ENCODE measurements at regions not wholly inside any gene's neighbourhood (a gene's known extent, or its start where the extent isn't known, plus 50 kb on each side); places are given as distances from the start of the nearest gene placed in this dataset.
"Not testable (repeated sequence)": the region's sequence is repeated elsewhere in the genome, so short reads cannot be mapped to it uniquely, and the experiment has no call there.

DNA sequence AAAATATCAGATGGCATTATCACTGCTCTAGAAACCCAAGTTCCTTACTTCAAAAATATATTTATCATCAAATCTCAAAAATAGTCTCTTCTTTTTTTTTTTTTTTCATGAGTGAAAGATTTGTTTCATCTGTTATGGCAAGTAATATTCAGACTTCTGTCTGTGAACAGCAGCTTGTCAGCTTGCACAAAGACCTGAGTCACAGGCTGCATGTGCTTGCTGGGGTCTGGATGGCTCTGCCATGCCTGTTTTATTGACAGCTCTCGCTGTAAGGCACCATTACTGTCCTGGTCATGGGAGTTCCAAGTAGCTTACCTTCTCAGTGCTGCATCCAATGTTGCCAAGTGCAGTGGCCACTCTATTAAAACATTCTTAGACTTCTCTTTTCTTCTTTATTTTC lies 456.4 kb downstream of the GADD45G start:
- no peak for DNase-seq (ENCODE audit: low spot score)

GRCh38 chr9:90062982-90063381 lies 458.2 kb downstream of the GADD45G start:
- no peak for DNase-seq (ENCODE audit: low spot score)

DNA sequence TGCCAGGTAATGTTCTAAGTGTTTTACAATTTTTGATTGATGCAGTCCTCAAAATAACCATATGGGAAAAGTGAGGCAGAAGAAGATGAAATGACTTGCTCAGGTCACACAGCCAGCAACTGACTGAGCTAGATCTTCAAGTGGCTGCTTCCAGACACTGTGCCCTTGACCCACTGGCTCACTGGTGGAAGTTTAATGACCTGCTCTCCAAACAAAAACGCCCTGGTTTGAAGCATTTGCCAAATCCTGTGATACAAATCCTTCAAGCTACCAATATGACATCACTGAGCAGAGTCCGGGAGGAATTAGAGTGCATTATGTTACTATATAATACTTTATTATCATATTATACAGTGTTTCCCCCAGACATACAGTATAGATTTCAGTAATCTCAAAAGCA lies 459.4 kb downstream of the GADD45G start:
- DNase-seq (ENCODE audit: low spot score) = no peak

DNA sequence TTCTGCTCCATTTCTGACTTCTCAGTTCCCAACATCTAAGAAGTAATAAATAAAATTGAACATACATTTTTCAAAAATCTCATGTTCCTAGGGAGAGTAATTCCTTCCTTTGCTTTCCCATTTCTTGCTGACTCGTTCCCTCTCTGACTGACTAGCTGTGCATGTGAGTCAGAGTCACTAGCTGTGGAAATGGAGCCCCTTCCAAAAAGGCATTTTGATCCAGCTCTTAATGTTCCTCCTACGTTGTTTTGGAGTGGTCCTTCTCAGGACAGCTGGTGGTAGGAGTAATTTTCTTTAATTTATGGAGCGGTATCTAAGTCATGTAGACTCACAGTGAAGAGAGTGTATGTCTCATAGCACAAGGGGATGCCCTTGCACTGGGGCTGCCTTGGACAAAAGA lies 460.2 kb downstream of the GADD45G start:
- no peak for DNase-seq (ENCODE audit: low spot score)

- DNase-seq (ENCODE audit: low spot score) = no peak
Measured at GRCh38 chr9:90065851-90066250, 461.0 kb downstream of the GADD45G start.

DNA sequence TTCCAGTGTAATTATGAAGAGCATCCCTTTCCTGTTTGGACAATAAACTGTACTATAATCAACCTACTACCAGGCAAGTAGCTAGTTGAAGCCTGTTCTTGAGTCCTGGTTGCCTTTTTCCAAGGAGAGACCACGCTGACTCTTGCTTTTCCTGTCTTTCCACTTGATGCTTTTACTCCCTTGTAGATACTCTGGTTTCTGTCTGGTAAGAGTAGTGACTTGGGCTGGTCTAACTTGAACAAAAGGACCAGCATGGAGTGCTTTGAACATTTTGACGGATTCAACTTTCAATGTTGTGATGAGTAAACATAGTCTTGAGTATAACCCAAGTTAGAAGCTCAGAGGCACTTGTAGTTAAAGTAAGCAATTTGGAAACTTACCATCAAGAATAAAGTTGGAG lies 464.3 kb downstream of the GADD45G start:
- no peak for DNase-seq (ENCODE audit: low spot score)

DNA sequence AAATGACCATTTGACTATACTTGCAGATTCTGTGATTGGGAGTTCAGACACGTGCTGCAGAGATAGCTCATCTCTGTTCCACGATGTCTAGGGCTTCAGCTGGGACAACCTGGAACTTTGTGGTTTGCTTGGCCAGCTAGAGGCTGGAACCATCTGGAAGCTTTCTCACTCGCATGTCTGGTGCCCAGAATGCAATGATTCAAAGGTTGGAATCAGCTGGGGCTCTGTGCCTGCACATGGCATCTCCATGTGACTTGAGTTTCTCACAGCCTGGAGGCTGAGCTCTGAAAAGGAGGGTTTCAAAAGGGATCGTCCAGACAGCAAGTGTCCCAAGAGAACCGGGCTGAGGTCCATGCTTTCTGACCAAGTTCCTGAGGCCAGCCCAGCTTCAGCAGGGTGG lies 465.2 kb downstream of the GADD45G start:
- no peak for DNase-seq (ENCODE audit: low spot score)

DNA sequence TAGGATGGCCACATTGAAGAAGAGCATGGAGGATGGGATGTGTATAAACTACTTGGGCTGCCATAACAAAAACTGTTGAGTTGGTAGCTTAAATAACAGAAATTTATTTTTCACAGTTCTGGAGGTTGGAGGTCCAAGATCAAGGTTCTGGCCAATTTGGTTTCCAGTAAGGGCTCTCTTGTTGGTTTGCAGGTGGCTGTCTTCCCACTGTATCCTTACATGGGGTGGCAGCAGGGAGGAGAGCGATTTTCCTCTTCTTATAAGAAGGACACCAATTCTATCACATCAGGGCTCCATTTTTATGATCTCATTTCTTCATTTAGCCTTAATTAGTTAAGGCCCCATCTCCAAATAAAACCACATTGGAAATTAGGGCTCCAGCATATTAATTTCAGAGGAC lies 465.7 kb downstream of the GADD45G start:
- no peak for DNase-seq (ENCODE audit: low spot score)

DNA sequence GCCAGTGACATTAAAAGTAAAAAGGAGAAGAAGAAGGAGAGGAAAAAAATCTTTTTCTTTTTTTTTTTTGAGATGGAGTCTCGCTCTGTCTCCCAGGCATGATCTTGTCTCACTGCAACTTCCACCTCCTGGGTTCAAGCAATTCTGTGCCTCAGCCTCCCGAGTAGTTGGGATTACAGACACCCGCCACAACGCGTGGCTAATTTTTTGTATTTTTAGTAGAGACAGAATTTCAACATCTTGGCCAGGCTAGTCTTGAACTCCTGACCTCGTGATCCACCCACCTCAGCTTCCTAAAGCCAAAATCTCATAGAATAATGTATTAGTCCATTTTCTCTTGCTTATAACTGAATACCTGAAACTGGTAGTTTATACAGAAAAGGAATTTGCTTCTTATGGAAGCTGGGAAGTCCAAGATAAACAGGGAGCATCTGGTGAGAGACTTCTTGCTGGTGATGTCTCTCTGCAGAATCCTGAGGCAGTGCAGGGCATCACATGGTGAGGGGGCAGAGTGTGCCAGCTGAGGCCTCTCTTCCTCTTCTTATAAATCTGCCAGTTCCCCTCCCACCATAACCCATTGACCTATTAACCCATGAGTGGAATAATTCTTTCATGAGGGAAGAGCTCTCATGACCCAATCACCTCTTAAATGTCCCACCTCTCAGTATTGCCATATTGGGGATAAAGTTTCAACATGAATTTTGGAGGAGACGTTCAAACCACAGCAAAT lies 466.3 kb downstream of the GADD45G start:
- DNase-seq (ENCODE audit: low spot score) = no peak

- DNase-seq (ENCODE audit: low spot score) = no peak
Measured at GRCh38 chr9:90073186-90073945, 468.6 kb downstream of the GADD45G start.

- no peak for DNase-seq (ENCODE audit: low spot score)
Measured at GRCh38 chr9:90074316-90074962, 469.6 kb downstream of the GADD45G start.

DNA sequence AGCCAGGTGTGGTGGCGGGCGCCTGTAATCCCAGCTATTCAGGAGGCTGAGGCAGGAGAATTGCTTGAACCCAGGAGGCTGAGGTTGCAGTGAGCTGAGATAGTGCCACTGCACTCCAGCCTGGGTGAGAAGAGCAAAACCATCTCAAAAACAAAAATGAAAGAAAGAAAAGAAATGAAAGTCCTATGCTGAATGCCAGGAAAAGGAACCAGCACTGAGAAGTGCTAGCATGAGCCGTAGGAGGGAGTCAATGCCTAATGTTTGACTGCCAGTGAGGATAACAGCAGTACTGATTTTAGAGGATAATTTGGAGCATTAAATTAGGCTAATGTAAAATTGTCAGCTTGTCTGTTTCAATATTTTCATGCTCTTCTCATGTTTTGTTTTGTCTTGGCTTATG lies 472.8 kb downstream of the GADD45G start:
- not testable (repeated sequence) for DNase-seq (ENCODE audit: low spot score)

GRCh38 chr9:90078988-90079421 lies 474.2 kb downstream of the GADD45G start:
- no peak for DNase-seq (ENCODE audit: low spot score)

DNA sequence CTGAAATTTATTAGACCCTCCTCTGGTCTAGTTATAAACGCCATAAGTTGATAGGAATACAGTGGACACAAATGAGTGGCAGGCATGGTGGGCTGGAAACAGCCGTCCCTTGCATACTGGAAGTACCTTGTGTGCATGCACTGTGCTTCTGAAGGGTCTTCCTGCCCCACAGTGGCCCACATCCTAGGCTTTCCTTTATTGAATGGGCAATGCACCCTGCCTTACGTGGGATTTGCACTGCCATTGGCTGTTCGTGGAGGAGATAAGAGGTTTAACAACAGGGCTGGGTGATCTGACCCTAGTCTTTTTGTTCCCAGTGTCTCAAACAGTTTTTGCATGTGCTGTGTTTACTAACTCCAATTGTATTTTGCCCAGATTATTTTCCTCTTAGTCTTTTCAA lies 480.8 kb downstream of the GADD45G start:
- no peak for DNase-seq (ENCODE audit: low spot score)

DNA sequence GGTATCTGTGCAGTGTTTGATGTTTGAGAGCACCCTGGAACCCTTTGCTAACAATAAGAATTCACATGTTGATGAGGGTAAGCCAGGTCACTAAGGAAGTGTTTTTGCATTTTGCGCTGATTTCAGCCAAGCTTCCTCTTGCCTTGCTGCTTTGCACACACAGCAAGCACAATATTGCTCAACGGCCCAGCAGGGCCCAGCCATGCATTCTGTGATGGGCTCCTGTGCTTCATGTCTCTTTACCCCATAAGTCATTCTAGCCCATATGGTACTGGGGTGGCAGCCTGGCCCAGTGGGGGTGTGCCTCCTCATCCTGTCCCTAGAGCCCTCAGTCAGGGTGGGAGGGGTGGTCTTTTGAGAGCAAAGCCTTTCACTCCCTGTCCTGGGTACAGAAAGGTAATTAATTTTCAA lies 481.3 kb downstream of the GADD45G start:
- DNase-seq (ENCODE audit: low spot score) = no peak

- DNase-seq (ENCODE audit: low spot score) = no peak
Measured at GRCh38 chr9:90088434-90088833, 483.6 kb downstream of the GADD45G start.

- no peak for DNase-seq (ENCODE audit: low spot score)
Measured at GRCh38 chr9:90088856-90089255, 484.0 kb downstream of the GADD45G start.

DNA sequence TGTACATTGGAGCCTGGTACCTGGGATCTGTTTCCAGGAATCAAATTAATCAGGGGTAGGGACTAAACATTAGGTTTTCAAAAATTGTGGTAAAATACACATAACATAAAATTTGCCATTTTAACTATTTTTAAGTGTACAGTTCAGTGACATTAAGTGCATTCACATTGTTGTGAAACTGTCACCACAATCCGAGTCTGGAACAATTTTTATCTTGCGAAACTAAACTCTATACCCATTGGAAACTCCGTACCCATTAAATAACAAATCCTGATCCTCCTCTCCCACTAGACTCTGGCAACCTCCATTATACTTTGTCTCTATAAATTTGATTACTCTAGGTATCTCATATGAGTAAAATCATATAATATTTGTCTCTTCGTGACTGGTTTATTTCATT lies 486.2 kb downstream of the GADD45G start:
- no peak for DNase-seq (ENCODE audit: low spot score)

DNA sequence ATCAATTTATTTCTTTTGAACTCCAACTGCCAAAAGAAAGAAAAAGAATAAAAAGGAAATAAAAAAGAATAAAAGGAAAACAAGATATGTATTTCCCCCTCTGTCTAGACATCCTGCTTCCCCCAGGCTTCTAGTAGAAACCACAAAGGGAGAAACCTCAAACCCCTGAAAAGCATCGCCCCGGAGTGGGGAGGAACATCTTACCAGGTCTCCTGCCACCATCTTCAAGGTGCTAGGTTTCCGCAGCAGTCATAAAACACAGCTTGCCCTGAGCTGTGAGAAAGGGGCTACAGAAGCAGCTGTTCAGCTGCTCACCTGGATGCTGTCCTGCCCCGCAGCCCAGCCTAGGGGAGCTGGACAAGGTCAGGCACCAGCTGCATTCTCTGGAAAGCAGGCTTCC lies 487.7 kb downstream of the GADD45G start:
- no peak for DNase-seq (ENCODE audit: low spot score)

DNA sequence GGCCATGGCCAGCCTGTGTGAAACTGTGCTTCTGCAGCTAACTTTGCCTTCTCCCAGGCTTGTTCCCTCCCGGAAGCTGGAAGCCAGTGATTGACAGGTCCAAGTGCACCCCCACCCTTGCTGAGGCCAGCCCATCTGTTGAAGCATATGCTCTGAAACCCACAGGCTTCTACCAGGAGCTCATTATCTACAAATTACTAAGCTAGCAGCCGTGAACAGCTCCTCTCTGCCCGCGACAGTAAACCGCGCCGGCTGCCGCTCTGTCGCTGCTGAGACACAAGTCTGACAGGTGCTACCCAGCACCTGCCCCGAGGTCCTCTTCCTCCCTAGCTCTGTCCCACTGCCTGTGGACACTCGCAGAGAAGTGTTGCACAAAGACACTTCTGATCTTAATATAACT lies 490.9 kb downstream of the GADD45G start:
- DNase-seq (ENCODE audit: low spot score) = no peak

- no peak for DNase-seq (ENCODE audit: low spot score)
Measured at GRCh38 chr9:90097237-90097636, 492.4 kb downstream of the GADD45G start.

DNA sequence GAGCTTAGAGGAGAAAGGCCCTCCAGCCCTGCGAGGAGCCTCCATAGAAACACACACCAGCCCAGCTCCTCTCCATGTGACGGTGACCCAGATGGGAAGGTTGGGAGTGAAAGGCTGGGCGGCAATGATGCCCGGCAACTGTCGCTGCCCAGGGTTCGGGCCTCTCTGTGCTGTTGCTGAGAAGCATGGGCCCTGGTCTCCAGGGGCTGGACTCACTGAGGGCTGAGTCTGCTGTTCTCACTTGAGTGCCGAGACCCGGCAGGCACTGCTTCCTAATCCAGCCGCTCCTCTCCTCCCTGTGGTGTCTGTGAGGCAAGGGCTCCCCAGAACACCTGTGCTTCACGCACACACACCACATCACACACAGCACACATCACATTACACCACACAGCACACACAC lies 493.6 kb downstream of the GADD45G start:
- no peak for DNase-seq (ENCODE audit: low spot score)

DNA sequence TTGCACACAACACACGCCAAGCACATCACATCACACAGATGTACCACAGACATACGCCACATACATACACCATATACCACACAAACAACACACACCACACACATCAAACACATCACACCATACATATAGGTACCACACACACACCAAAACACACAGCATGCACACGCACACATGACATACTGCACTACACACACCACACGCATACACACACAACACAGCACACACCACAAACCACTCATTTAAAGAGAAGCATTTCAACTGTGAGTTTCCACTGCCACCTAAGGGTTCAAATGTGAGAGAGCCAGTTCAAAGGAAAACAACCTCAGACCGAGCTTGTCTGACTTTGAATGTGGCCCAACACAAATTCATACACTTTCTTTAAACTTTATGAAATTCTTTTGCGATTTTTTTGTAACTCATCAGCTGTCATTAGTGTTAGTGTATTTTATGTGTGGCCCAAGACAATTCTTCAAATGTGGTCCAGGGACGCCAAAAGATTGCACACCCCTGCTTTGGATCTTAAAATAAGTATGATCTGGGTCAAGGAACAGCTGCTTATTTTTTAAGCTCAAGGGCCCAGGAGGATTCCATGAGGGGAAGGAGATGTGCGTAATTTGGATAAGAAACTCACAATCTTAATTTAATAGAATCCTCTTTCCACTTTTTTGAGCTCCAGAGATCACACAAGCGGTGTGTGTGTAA lies 494.6 kb downstream of the GADD45G start:
- peak; percentile 3 for DNase-seq (ENCODE audit: low spot score)
